ENCODE measurements at regions not wholly inside any gene's neighbourhood (a gene's known extent, or its start where the extent isn't known, plus 50 kb on each side); places are given as distances from the start of the nearest gene placed in this dataset.

GRCh38 chr7:131110297-131111080 is 217.2 kb upstream of the MKLN1 start:
- Mint-ChIP-seq H3K4me3 (peak overlapping the region; percentile 96), H3K27me3 (ENCODE audit: insufficient read depth) (peaks cover 11% of the 10 kb centered on the region), H3K9me3 (no peaks in the 10 kb centered on the region), H3K4me1 (ENCODE audit: low read depth) (peaks cover 47% of the 10 kb centered on the region), H3K36me3 (ENCODE audit: low read depth) (peaks cover 42% of the 10 kb centered on the region), H3K27ac (peak overlapping the region; percentile 98)
- DNase-seq: peak; percentile 32
- TF ChIP-seq, protein P1, sequence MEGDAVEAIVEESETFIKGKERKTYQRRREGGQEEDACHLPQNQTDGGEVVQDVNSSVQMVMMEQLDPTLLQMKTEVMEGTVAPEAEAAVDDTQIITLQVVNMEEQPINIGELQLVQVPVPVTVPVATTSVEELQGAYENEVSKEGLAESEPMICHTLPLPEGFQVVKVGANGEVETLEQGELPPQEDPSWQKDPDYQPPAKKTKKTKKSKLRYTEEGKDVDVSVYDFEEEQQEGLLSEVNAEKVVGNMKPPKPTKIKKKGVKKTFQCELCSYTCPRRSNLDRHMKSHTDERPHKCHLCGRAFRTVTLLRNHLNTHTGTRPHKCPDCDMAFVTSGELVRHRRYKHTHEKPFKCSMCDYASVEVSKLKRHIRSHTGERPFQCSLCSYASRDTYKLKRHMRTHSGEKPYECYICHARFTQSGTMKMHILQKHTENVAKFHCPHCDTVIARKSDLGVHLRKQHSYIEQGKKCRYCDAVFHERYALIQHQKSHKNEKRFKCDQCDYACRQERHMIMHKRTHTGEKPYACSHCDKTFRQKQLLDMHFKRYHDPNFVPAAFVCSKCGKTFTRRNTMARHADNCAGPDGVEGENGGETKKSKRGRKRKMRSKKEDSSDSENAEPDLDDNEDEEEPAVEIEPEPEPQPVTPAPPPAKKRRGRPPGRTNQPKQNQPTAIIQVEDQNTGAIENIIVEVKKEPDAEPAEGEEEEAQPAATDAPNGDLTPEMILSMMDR (IDR thresholded peaks at IDR 0.05): no peak

GRCh38 chr7:131111081-131111576 is 216.5 kb upstream of the MKLN1 start:
- DNase-seq: peak; percentile 75
- H3K27me3 Mint-ChIP-seq (ENCODE audit: insufficient read depth): peaks cover 10% of the 10 kb centered on the region
- TF ChIP-seq, protein P1 (IDR thresholded peaks at IDR 0.05): no peak
- peaks cover 42% of the 10 kb centered on the region for H3K36me3 Mint-ChIP-seq (ENCODE audit: low read depth)
- H3K9me3 Mint-ChIP-seq: no peaks in the 10 kb centered on the region
- peaks cover 47% of the 10 kb centered on the region for H3K4me1 Mint-ChIP-seq (ENCODE audit: low read depth)
- H3K27ac Mint-ChIP-seq: peak overlapping the region; percentile 98
- peak overlapping the region; percentile 96 for H3K4me3 Mint-ChIP-seq

- Mint-ChIP-seq H3K27me3 (ENCODE audit: insufficient read depth) (peaks cover 4% of the 10 kb centered on the region; the same call in 1 of the 2 replicates), H3K4me1 (ENCODE audit: low read depth) (peaks cover 47% of the 10 kb centered on the region)
- DNase-seq: no peak
Measured at GRCh38 chr7:131111792-131112191, 215.9 kb upstream of the MKLN1 start.

DNA sequence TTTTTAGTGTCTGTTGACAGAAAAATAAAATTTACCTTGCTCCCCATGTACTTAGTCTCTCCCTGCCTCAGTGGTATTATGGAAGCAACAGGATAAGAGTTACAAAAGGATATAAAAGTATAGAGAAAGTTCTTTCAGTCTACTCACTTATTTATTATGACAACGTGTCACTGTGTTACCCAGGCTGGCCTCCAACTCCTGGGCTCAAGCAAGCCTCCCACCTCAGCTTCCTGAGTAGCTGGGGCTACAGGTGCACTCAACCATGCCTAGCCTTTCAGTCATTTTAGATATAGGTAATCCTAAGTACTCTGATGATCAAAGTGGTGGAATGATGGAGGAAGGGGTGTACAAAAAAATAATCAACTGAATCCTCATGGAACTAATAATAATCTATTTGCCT is 215.2 kb upstream of the MKLN1 start:
- Mint-ChIP-seq H3K27me3 (ENCODE audit: insufficient read depth) (peaks cover 4% of the 10 kb centered on the region; the same call in 1 of the 2 replicates), H3K4me1 (ENCODE audit: low read depth) (peaks cover 47% of the 10 kb centered on the region), H3K27ac (peak overlapping the region; percentile 98), H3K9me3 (peaks cover 2% of the 10 kb centered on the region), H3K36me3 (ENCODE audit: low read depth) (peaks cover 35% of the 10 kb centered on the region), H3K4me3 (no peak overlapping the region; the same call in 1 of the 2 replicates)
- DNase-seq: no peak
- TF ChIP-seq, protein P1 (IDR thresholded peaks at IDR 0.05): no peak

More at GRCh38 chr7:131111792-131112191, 215.9 kb upstream of the MKLN1 start:
- TF ChIP-seq, protein P1 (IDR thresholded peaks at IDR 0.05): no peak
- H3K36me3 Mint-ChIP-seq (ENCODE audit: low read depth): peaks cover 37% of the 10 kb centered on the region
- peak overlapping the region; percentile 96; the same call in 1 of the 2 replicates for H3K4me3 Mint-ChIP-seq
- no peaks in the 10 kb centered on the region for H3K9me3 Mint-ChIP-seq
- peak overlapping the region; percentile 98 for H3K27ac Mint-ChIP-seq

GRCh38 chr7:131115340-131115739 is 212.3 kb upstream of the MKLN1 start:
- TF ChIP-seq, protein P1 (IDR thresholded peaks at IDR 0.05): no peak
- Mint-ChIP-seq H3K27me3 (ENCODE audit: insufficient read depth) (no peaks in the 10 kb centered on the region; the same call in 1 of the 2 replicates), H3K9me3 (peaks cover 18% of the 10 kb centered on the region), H3K4me1 (ENCODE audit: low read depth) (peaks cover 29% of the 10 kb centered on the region), H3K27ac (no peak overlapping the region), H3K36me3 (ENCODE audit: low read depth) (peaks cover 44% of the 10 kb centered on the region), H3K4me3 (no peak overlapping the region)
- DNase-seq: no peak
